SKM-1 treated with dmso at 0.1 percent for 144 hours (cell line): ENCODE measurements at regions not wholly inside any gene's neighbourhood (a gene's known extent, or its start where the extent isn't known, plus 50 kb on each side); places are given as distances from the start of the nearest gene placed in this dataset.
A peak's percentile ranks its signal among the peaks of the same experiment; 100 is the strongest.
"Not testable (repeated sequence)": the region's sequence is repeated elsewhere in the genome, so short reads cannot be mapped to it uniquely, and the experiment has no call there.

ENCODE experiments used
- DNase-seq: peaks from one replicate; lab custom pipeline; 2025; ENCODE audit not compliant: unreplicated experiment; lab: John Stamatoyannopoulos, UW

GRCh38 chr1:73859227-73859626, 338.7 kb downstream of the LRRIQ3 start:
- DNase-seq, result no peak

GRCh38 chr1:73854527-73854926, 343.4 kb downstream of the LRRIQ3 start:
- no peak for DNase-seq

- DNase-seq, result no peak
Observed at GRCh38 chr1:73842436-73842835, 355.5 kb downstream of the LRRIQ3 start.

- DNase-seq, result peak; percentile 1
Observed at GRCh38 chr1:73839922-73840321, 358.1 kb downstream of the LRRIQ3 start.

- DNase-seq, result no peak
Observed at GRCh38 chr1:73832276-73833181, 365.4 kb downstream of the LRRIQ3 start.

GRCh38 chr1:73827283-73827682, 370.7 kb downstream of the LRRIQ3 start:
- not testable (repeated sequence) for DNase-seq

GRCh38 chr1:73824065-73824464, 373.9 kb downstream of the LRRIQ3 start:
- no peak for DNase-seq

GRCh38 chr1:73821520-73821919, 376.5 kb downstream of the LRRIQ3 start:
- no peak for DNase-seq

- DNase-seq, result no peak
Observed at GRCh38 chr1:73820843-73821242, 377.1 kb downstream of the LRRIQ3 start.

- DNase-seq, result no peak
Observed at GRCh38 chr1:73813716-73814115, 384.3 kb downstream of the LRRIQ3 start.

GRCh38 chr1:73813236-73813635, 384.7 kb downstream of the LRRIQ3 start:
- no peak for DNase-seq

- DNase-seq, result no peak
Observed at GRCh38 chr1:73811798-73812197, 386.2 kb downstream of the LRRIQ3 start.

- no peak for DNase-seq
Observed at GRCh38 chr1:73804935-73805334, 393.0 kb downstream of the LRRIQ3 start.

- no peak for DNase-seq
Observed at GRCh38 chr1:73803380-73803779, 394.6 kb downstream of the LRRIQ3 start.

GRCh38 chr1:73801912-73802429, 396.0 kb downstream of the LRRIQ3 start:
- no peak for DNase-seq

GRCh38 chr1:73800376-73800775, 397.6 kb downstream of the LRRIQ3 start:
- DNase-seq, result no peak

GRCh38 chr1:73789965-73790364, 408.0 kb downstream of the LRRIQ3 start:
- no peak for DNase-seq

GRCh38 chr1:73784026-73784425, 413.9 kb downstream of the LRRIQ3 start:
- no peak for DNase-seq

GRCh38 chr1:73783352-73783751, 414.6 kb downstream of the LRRIQ3 start:
- no peak for DNase-seq

GRCh38 chr1:73782901-73783300, 415.1 kb downstream of the LRRIQ3 start:
- no peak for DNase-seq

GRCh38 chr1:73781251-73781650, 416.7 kb downstream of the LRRIQ3 start:
- no peak for DNase-seq

- DNase-seq, result no peak
Observed at GRCh38 chr1:73778471-73778870, 419.5 kb downstream of the LRRIQ3 start.

- DNase-seq, result no peak
Observed at GRCh38 chr1:73775896-73776295, 422.1 kb downstream of the LRRIQ3 start.
